Suprapubic skin (tissue), 4 donors: ENCODE measurements at regions not wholly inside any gene's neighbourhood (a gene's known extent, or its start where the extent isn't known, plus 50 kb on each side); places are given as distances from the start of the nearest gene placed in this dataset.

Source experiments
- EP300 ChIP-seq: sonication (generic); formaldehyde crosslinking; IDR thresholded peaks from one replicate; pipeline ENCODE4 v1.6.1; 2017; ENCODE audit warnings: antibody characterized with exemption
- POLR2A ChIP-seq, 2 donors: fragments of 450-650 bp; IDR thresholded peaks; one replicate each; pipeline ENCODE4 v1.6.1; 2017; ENCODE audit warnings: antibody characterized with exemption in 2 of 2, mild to moderate bottlenecking in 2 of 2, moderate library complexity in 2 of 2
- POLR2AphosphoS5 ChIP-seq, 3 donors: sonication (generic); formaldehyde crosslinking; IDR thresholded peaks; one replicate each; pipeline ENCODE4 v1.6.1; 2017; ENCODE audit warnings: antibody characterized with exemption in 3 of 3
- TF ChIP-seq, protein P1 (sequence below), 2 donors: fragments of 200-600 bp in 1 of 2; fragments of 450-650 bp in 1 of 2; sonication (generic) in 1 of 2; IDR thresholded peaks; one replicate each; pipeline ENCODE4 v1.5.1; 2016 to 2019; ENCODE audit warnings: antibody characterized with exemption in 2 of 2, mild to moderate bottlenecking in 1 of 2, moderate library complexity in 1 of 2

DNA sequence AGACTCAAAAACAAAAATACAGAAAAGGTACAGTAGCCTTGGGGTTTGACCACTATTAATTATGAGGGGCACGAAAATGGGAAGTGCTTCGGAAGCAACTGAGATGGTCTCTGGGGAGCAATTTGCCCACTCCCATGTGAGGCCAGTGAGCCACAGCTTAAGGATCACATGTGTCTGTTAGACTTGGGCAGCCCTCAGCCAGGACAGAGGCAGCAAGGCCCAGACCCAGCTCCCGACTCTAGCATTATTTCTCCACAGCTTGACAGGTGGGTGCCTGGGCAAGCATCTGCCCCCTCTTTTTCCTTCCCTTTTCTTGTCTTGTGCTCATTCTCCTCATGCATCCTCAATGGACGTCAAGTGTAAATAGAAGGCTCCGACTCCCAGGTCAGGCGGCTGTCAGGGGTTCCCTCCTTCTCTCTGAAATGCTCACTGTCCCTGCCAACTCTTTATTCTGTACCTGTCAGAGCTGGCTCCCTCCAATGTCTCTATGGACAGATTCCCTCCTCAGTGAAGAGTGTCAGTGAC lies 137.0 kb upstream of the RCN1 start:
- TF ChIP-seq POLR2A (IDR thresholded peaks at IDR 0.05): no peak
- no peak for TF ChIP-seq EP300
- no peak for TF ChIP-seq POLR2AphosphoS5 (IDR thresholded peaks at IDR 0.05)
- TF ChIP-seq, protein P1, sequence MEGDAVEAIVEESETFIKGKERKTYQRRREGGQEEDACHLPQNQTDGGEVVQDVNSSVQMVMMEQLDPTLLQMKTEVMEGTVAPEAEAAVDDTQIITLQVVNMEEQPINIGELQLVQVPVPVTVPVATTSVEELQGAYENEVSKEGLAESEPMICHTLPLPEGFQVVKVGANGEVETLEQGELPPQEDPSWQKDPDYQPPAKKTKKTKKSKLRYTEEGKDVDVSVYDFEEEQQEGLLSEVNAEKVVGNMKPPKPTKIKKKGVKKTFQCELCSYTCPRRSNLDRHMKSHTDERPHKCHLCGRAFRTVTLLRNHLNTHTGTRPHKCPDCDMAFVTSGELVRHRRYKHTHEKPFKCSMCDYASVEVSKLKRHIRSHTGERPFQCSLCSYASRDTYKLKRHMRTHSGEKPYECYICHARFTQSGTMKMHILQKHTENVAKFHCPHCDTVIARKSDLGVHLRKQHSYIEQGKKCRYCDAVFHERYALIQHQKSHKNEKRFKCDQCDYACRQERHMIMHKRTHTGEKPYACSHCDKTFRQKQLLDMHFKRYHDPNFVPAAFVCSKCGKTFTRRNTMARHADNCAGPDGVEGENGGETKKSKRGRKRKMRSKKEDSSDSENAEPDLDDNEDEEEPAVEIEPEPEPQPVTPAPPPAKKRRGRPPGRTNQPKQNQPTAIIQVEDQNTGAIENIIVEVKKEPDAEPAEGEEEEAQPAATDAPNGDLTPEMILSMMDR (IDR thresholded peaks at IDR 0.05): no peak
